ENCODE measurements at regions not wholly inside any gene's neighbourhood (a gene's known extent, or its start where the extent isn't known, plus 50 kb on each side); places are given as distances from the start of the nearest gene placed in this dataset.

GRCh38 chr9:86773422-86773945 lies 173.8 kb downstream of the GAS1 start:
- Histone ChIP-seq H3K36me3 (no peaks in the 10 kb centered on the region), H3K27me3 (peaks cover 10% of the 10 kb centered on the region), H3K27ac (no peak overlapping the region), H3K4me3 (no peak overlapping the region), H3K9me3 (no peaks in the 10 kb centered on the region), H3K4me1 (no peaks in the 10 kb centered on the region)
- no peak for TF ChIP-seq CTCF (IDR thresholded peaks at IDR 0.05)
- intact Hi-C loops (cut with DNase I) = no loop called here
- DNase-seq (no peak), ATAC-seq (no peak)

GRCh38 chr9:86772635-86772993 lies 174.7 kb downstream of the GAS1 start:
- intact Hi-C loops (cut with DNase I) = no loop called here
- no peak overlapping the region for H3K4me3 ChIP-seq
- no peak for TF ChIP-seq CTCF (IDR thresholded peaks at IDR 0.05)
- H3K9me3 ChIP-seq = no peaks in the 10 kb centered on the region
- no peak for ATAC-seq
- no peak overlapping the region for H3K27ac ChIP-seq
- H3K27me3 ChIP-seq = peaks cover 1% of the 10 kb centered on the region
- no peaks in the 10 kb centered on the region for H3K36me3 ChIP-seq
- H3K4me1 ChIP-seq = no peaks in the 10 kb centered on the region
- no peak for DNase-seq

GRCh38 chr9:86771941-86772634 lies 175.2 kb downstream of the GAS1 start:
- H3K27me3 ChIP-seq = no peaks in the 10 kb centered on the region
- H3K9me3 ChIP-seq = no peaks in the 10 kb centered on the region
- H3K36me3 ChIP-seq = no peaks in the 10 kb centered on the region
- intact Hi-C loops (cut with DNase I) = no loop called here
- ATAC-seq = no peak
- H3K27ac ChIP-seq = no peak overlapping the region
- DNase-seq = no peak
- no peak overlapping the region for H3K4me3 ChIP-seq
- H3K4me1 ChIP-seq = no peaks in the 10 kb centered on the region
- TF ChIP-seq CTCF (IDR thresholded peaks at IDR 0.05) = no peak

GRCh38 chr9:86771420-86771819 lies 175.9 kb downstream of the GAS1 start:
- no peaks in the 10 kb centered on the region for H3K27me3 ChIP-seq
- H3K4me1 ChIP-seq = no peaks in the 10 kb centered on the region
- intact Hi-C loops (cut with DNase I) = no loop called here
- no peak for TF ChIP-seq CTCF (IDR thresholded peaks at IDR 0.05)
- ATAC-seq (no peak), DNase-seq (no peak)
- no peak overlapping the region for H3K4me3 ChIP-seq
- no peaks in the 10 kb centered on the region for H3K9me3 ChIP-seq
- no peaks in the 10 kb centered on the region for H3K36me3 ChIP-seq
- H3K27ac ChIP-seq = no peak overlapping the region

- intact Hi-C loops (cut with DNase I) = no loop called here
- H3K27me3 ChIP-seq = no peaks in the 10 kb centered on the region
Measured at GRCh38 chr9:86768709-86769108, 178.6 kb downstream of the GAS1 start.

More at GRCh38 chr9:86768709-86769108, 178.6 kb downstream of the GAS1 start:
- H3K9me3 ChIP-seq = no peaks in the 10 kb centered on the region
- H3K4me1 ChIP-seq = no peaks in the 10 kb centered on the region
- no peaks in the 10 kb centered on the region for H3K36me3 ChIP-seq
- no peak for DNase-seq
- no peak for ATAC-seq
- no peak for TF ChIP-seq CTCF (IDR thresholded peaks at IDR 0.05)
- H3K27ac ChIP-seq = no peak overlapping the region
- H3K4me3 ChIP-seq = no peak overlapping the region

Data from upper lobe of right lung (tissue), 1 donor.